ENCODE measurements at regions not wholly inside any gene's neighbourhood (a gene's known extent, or its start where the extent isn't known, plus 50 kb on each side); places are given as distances from the start of the nearest gene placed in this dataset.

DNA sequence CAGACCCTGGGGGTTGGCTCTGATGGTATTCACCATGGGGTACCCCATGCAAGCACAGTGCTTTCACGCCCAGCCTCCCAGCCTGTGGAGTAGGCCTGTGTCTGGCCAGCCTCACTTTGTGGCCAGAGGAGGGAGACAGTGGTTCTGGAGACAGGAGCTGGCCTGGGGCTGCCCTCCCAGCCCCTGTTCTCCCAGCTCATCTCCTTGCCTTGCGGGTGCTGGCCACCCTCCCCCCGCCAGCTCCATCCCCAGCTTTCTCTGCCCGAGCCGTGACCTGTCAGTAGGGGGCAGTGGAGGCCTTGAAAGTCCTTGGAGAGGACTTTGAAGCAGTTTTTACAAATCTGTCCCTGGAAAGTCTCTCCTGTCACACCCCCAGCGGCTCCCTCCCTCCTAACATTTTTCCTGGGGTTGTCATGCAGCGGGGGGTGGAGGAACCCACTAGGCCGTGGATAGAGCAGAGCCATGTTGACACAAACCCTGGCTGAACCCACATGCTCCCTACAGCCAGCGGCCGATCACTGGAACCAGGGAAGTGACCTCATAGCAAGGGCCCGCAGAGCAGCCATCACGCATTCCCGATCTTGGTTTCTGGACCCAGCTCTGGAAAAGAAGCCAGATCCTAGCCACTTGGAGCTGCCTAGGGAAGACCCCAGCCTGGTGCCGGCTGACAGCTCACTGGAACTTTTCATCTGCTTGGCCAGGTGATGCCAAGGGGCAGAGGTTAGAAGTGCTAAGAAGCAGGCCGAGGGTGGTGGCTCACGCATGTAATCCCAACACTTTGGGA lies 289.4 kb downstream of the SEC14L1 start:
- peak; percentile 89 to 91 for DNase-seq (ENCODE audit: low read depth in 2 of 2)

DNA sequence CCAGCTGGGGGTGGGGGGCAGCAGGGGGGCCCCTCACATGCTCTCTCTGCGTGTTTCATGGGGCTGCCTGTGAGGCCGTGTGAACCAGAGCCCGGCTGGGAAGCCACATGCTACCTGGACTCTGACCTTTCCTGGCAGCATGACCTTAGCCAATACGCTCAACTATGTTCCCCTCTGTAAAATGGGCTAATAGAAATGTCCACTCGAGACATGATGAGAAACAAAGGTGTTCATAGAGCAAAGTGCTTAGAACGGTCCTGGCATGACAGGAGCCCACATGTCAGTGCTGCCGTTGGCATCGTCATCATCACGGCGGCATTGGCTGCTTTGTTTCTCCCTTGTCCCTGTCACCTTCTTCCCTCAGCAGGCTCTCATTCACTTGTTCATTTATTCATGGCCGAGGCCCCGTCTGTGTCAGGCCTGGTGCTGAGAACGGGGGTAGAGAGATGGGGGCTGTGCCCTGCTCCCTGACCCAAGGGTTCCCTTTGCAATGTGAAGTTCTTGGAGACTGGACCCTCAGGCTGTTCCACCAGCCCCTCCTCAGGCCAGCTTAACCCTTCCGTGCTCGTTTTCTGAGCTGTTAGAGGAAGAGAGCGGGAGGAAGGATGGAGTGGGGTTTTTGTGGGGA lies 291.4 kb downstream of the SEC14L1 start:
- DNase-seq (ENCODE audit: low read depth in 2 of 2) = no peak

DNA sequence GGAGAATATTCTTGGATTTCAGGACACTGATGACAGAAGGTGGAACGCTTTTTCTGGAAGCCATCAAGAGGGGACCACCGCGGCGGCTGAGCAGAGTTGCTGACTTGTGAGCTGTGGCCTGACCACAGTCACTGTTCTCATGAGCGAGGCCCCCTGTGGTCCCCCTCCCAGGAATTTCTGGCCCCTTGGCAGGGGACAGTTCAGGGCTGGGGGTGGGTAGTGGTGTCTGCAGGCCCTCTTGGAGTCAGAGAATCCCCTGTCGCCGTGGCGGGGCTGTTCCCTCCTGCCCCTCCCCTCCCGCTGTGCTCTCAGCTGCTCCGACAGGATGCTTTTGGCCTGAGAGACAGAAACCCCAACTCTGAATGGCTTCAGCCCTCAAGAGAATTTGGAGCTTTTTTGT lies 292.0 kb downstream of the SEC14L1 start:
- no peak for DNase-seq (ENCODE audit: low read depth in 2 of 2)

DNA sequence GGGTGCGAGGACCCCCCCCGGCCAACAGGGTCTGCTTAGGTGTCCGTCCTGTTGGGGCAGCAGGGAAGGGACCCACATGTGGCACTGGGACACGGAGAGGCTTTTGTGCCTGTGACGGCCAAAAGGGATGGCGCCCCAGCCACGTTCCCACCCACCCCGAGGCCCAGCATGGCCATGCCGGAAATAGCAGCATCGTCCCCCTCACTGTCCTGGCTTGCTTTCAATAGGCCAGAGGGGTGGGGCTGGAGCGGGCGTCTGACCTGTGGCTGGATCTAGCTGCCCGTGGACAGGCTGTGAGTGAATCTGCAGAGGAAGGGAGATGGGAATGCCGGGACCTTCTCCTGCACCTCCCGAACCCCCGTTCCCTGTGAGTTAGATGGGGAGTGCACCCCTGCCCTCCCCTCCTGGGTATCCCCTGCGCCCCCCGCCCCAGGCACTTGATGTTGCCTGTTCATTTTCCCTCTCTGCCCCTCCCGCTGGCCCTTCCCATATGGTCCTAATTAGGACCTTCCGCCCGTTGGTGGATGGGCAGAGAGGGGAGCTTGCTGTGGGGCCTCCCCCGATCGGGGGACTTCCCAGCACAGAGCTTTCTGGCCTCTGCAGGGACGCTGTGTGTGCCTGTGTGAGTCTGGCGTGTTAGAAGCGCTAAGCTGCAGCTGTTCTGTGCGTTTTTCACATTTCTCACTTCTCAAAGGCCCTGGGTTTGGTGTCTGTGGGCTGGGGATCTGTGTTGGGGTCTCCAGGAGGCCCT lies 292.8 kb downstream of the SEC14L1 start:
- peak in 1 of 2 experiments; percentile 71 for DNase-seq (ENCODE audit: low read depth in 2 of 2)

DNA sequence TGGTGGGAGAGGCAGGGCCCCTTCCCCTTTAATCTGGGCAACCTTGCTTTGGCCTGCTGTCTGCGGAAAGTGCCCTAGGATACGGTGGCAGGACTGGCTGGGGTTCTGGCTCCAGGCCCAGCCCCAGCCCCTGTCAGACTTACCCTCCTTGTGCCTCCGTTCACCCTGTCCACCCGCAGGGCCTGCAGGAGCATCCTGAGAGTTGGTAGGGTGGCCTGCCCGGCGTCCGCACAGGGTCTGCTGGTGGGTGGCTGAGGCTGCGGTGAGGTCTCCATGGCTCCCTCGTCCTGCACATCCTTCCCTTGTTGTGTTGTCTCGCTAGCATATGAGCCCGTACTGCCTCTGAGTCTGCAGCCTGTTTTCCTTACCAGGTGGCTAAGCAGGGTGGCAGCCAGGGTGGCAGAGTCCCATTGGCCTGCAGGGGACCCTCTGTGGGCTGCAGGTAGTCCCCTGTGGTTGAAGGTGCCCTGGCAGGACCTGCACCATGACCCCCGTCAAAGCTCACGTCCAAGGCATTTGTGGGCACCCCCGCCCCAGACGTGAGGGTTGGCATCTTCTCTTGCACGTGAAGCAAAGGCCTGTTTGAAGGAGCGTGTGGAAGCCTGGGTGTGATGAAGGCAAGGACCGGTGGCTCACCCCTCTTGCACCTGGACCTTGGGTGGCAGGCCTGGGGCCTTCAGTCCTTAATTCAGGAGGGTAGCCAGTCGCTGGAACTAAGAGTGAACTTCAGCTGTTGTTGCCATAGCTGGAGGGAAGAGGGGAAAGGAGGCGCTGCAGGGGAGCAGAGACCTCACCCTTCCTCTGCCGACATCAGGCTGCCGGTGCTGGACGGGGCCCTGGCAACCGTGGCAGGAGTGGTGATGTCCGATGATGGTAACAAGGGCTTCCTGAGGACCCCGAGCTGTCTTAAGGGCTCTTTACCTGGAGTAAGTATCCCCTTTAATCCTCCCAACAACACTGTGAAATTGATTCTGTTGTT lies 293.7 kb downstream of the SEC14L1 start:
- no peak for DNase-seq (ENCODE audit: low read depth in 2 of 2)

DNA sequence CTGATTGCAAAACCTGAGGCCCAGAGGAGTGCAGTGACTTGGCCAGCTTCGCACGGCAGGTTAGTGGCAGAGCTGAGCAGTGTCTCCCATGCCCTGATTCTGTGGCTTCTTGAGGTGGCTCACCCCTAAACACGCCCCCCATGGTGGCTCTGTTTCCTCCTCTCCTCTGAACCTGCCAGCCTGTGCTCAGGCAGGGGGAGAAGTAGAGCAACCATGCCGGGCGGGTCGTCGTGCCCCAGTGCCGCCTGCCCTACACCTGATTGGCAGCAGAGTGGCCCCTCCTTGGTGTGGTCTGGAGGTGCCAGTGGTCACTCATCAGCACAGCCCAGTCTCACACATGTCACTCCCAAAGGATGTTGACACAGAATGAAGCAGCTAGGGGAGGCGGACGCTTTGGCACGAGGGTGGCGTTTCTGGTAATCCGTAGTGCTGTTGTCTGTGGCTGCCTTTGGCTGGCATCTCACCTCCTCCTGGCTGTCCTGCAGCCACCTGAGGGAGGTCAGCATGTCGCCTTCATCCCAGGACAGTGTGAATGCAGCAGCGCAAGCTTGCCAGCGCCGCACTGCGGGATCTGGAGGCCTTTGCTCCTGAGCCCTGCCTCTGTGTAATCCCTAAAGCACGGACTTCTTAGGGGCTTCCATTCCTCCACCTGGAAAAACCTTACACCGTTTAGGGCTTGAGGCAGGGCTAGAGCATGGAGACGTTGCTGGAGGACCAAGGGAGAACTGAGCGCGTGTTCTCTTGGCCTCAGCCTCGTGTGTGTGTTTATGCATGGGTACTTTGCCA lies 294.7 kb downstream of the SEC14L1 start:
- no peak for DNase-seq (ENCODE audit: low read depth in 2 of 2)

DNA sequence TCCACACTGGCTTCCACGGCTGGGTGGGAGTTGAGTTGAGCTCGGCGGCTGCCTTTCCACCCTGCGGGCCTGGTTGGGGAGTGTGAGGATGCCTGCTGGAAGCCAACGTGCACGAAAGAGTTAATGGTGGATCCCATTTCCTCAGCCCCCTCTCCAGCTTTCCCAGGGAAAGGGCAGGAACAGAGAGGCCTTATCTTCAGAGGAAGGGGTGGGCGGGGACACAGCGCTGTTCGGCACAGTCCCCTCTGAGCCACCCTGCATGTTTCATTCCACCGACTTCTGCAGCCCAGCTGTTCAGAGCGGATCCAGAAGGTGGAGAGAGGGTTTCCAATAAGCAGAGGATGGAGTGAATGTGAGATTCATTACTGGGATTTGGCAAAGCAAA lies 295.3 kb downstream of the SEC14L1 start:
- DNase-seq (ENCODE audit: low read depth in 2 of 2) = peak in 1 of 2 experiments; percentile 58

DNA sequence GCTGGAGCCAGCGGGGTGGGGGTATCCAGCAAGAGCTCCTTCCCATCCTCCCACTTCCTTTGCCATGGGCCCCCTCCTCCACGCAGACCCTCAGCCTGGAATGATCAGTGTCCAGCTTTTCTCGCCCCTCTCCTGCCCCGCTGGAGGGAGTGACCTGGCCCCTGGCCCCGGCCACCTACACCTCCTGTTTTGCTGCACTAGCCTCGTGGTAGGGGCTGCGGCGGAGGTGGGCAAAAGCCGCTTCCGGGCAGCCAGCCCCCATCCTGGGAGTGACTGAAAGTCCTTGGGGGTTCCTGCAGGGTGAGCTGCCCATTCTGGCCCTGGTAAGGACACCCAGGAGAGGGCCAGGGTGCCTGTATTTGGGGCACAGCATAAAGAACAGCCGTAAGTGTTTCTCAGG lies 295.7 kb downstream of the SEC14L1 start:
- DNase-seq (ENCODE audit: low read depth in 2 of 2) = no peak

DNA sequence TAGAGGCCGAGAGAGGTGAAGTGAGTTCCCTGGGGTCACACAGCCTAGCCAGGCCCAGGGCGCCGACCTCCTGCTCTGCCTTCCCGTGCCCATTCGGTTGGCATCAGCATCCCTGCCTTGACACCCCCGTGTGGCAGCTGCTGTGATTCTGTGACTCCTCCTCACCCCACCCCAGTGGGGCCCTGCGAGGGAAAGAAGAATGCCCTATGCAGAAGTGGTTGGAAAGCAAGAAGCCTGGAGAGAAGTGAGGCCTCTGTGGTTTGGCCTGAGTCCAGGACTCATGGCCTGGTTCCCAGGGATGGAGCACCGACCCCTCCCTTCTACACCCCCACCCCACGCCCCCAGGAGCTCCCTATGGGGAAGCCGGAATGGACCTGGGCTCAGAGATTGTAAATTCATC lies 296.2 kb downstream of the SEC14L1 start:
- peak; percentile 87 to 88 for DNase-seq (ENCODE audit: low read depth in 2 of 2)

DNA sequence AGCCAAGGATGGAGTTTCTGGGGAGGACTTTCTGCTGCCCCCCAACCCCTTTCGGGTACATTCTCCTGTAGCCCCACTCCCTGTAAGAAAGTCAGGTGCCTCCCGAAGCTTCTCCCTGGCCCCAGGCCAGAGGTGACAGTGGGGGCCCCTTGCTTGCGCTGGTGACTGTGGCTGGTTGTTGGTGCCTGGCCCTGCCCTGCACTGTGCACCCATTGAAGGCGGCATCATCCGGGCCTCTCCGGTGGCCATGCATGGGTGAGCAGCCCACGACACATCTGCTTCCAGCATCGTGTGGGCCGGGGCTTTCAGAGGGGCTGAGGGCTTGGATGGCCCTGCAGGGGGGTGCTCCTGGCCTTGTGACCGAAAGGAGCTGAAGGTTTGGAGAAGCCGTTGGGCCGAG lies 297.0 kb downstream of the SEC14L1 start:
- DNase-seq (ENCODE audit: low read depth in 2 of 2) = no peak

DNA sequence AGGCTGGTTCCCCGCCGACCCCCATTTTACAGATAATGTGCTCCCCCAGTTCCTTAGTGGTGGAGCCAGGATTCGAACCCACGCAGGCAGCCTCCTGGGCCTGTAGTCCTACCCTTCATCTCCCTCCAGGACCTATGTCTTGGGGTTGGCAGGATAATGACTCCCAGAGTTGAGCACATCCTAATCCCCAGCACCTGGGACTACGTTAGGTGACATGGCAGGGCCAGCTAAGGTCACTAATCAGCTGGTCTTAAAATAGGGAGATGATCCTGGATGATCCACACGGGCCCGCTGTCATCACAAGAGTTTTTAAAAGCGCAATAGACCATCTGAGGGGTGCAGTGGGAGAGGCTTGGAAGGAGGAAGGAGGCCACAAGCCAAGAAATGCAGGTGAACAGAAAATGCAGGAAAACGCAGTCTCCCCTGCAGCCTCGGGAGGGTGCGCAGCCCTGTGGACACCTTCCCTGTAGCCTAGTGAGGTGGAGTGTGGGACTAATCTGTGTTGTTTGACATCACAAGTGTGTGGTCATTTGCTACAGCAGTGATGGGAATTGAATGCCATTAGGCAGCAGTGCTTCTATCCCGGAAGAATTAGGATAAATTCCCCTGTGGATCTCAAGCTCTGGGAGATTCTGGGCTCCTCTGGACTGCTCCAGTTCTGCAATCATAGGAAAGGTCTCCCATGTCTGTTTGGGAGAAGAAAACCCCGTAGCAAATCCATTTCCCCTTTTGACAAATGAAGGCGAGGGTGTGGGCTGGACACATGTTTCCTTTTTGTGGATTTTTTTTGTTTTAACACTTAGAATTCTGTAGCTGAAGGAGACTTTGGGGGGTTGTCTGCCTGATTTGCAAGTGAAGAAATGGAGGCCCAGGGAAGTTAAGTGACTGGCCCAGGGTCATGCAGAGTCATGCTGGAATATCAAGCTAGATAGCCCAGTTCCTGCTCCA lies 297.7 kb downstream of the SEC14L1 start:
- DNase-seq (ENCODE audit: low read depth in 2 of 2) = no peak

DNA sequence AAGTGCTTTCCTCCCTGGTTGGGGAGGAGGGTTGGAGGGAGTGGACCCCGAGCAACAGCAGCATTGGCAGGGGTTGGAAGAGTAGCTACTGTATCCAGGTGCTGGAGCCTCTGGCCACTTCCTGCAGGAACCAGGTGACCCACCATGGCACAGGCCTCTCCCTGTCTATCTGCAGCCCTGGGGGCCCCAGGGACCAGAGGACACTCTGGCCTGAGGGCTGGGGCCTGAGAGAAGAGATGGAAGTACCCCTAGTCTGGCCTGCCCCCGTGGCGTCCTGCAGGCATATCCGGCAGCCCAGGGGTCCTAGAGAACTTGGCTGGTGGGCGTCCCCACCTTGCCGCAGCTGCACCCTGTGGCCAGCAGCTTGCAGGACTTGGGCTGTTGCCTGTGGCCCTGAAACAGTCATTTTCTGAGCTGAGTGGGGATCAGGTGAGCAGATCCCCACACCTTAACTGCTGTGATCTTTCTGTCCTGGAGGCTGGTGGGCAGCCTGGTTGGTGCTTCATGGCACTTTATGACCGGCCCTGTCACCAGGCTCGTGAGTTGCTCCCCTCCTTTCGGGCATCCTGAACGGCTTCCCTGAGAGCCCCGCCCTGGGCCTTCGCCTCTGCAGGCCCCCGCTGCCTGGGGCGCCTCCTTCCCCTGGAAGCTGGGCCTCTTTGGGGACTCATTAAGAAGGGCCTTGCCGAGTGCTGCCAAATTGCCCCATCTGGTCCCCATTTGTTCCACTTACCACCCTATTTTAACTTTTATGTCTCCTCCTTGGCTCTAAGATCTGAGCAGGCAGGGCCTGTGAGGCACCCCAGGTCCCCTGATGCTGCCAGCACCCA lies 298.6 kb downstream of the SEC14L1 start:
- no peak for DNase-seq (ENCODE audit: low read depth in 2 of 2)

DNA sequence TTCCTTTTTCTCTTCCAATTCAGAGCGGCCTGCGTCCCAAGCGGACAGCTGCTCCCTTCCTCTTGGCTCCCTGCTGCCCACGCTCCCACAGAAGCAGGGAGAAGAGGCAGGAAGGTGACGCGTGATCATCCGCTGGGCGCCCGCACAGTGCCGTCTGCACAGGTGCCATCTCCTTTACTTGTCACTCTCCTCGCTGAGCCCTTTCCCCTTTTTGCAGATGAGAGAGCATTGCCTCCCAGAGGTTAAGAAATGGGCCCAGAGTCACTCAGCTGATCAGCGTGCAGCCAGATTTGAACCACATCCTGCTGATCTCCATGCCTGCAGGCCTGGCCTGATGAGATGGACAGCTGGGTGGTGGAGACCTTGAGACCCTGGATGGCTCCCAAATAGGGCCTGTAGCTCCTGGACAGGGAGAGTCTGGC lies 299.8 kb downstream of the SEC14L1 start:
- DNase-seq (ENCODE audit: low read depth in 2 of 2) = no peak

DNA sequence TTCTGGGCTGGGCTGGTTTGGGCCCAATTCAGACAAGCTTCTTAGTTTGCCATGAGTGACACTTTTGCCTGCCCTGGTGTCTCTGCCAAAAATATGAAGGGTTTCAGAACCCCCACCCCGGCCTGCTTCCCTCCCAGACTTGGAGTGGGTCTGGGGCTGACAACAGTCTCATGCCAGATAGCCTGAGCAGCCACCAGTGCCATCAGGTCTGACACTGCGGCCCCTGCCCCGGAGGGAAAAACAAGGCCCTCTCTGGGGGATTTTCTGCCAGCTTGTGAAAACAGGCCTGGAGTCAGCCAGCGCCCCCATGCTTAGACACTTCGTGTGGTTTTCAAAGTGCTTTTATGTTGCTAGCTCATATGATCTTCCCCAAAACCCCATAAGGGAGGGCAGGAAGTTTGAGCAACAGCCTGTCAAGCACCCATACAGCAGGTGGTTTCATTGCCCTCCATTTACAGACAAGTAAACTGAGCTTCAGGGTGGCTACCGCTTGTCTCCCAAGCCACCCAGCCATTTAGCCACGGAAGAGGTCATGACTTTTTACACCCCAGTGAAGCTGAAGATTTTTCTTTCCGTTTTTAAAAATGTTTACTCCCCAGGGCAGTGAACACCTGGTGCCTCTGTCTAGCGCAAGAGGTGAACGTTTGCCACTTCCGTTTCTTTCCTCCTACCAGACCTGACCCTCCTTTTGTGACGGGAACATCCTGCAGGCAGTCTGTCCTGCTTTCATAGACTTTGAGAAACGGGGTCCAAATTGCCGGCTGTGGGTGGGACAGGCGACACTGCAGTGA lies 300.6 kb downstream of the SEC14L1 start:
- no peak for DNase-seq (ENCODE audit: low read depth in 2 of 2)

DNA sequence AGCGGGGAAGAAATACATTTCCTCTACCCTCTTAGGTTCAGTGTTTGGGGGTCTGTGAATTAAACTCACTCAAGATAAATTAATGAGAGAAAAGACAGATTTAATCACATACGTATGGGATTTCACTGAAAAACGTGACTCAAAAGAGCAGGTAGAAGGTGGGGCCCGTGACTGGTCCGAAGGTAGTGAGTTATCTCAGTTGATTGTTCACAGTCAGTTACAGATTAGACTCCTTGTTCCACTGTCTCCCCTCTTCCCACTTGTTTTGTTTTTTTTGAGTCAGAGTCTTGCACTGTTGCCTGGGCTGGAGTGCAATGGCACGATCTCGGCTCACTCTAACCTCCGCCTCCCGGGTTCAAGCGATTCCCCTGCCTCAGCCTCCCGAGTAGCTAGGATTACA lies 301.2 kb downstream of the SEC14L1 start:
- no peak for DNase-seq (ENCODE audit: low read depth in 2 of 2)

DNA sequence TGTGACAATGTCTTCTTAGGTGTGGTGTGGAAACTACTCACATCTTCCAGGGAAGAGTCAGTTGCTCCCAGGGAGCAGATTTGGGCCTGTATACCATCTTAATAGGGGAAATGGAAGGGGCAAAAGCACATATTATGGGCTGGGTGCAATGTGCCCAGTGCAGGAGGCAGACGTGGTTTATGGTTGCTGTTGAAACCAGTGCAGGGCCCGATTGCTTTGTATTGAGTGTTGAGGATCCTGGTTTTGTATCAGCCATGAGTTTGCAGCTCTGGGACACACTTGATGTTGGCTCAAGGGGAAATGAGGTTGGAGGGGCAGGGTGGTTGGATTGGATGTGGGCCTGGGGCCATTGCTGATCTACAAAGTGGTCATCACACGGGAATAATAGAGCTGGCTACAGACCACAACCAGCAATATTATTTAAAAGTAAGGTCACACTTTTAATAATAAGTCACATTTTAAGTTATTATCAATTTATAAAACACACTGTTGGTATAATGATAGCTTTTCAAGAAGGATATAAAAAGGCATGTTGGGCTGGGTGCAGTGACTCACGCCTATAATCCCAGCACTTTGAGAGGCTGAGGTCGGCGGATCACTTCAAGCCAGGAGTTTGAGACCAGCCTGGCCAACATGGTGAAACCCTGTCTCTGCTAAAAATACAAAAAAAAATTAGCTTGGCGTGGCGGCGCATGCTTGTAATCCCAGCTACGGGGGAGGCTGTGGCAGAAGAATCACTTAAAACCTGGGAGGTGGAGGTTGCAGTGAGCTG lies 302.4 kb downstream of the SEC14L1 start:
- no peak for DNase-seq (ENCODE audit: low read depth in 2 of 2)

DNA sequence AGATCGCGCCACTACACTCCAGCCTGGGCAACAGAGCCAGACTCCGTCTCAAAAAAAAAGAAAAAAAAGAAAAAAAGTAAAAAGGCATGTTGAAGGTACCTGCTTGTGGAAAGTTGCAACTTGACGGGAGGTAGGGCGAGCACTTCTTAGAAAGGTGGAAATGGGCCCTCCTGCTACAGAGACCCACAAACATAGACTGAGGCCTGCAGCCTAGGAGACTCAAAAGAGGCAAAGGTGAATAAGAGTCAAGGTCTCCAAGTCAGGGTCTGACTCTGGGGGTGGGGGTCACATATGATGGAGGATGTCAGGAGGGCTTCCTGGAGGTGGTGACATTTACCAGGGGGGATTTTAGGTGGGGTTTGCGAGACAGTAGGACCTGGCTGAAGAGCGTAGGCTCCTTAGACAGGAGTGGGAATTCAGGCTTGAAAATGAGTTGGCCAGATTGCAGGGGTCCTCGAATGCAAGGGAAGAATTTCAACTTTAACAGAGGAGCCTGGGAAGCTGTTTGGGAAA lies 303.0 kb downstream of the SEC14L1 start:
- DNase-seq (ENCODE audit: low read depth in 2 of 2) = no peak

Measured in fibroblast of skin of left quadriceps (primary cell).